Natural killer cell (primary cell): ENCODE measurements at regions not wholly inside any gene's neighbourhood (a gene's known extent, or its start where the extent isn't known, plus 50 kb on each side); places are given as distances from the start of the nearest gene placed in this dataset.
"Not testable (repeated sequence)": the region's sequence is repeated elsewhere in the genome, so short reads cannot be mapped to it uniquely, and the experiment has no call there.

ENCODE experiments used
- ATAC-seq, 3 donors: fragments of 150-1000 bp in 2 of 3; fragments of 200-7000 bp in 1 of 3; cut with Tn5 transposase; 1 replicate in 1 of 3; 2 replicates in 2 of 3; pipeline ENCODE4 v1.10.0; 2021; ENCODE audit warnings: mild to moderate bottlenecking in 2 of 3, moderate library complexity in 2 of 3
- DNase-seq, 2 donors: peaks; one replicate each; pipeline versions ENCODE4 v3.0.0 to v3.0.0-alpha.2; 2013 to 2021; ENCODE audit warnings: mixed read lengths in 1 of 2
- H3K27ac ChIP-seq: one replicate; pipeline ENCODE4 v1.5.1; 2013; ENCODE audit warnings: mild to moderate bottlenecking, low read length
- H3K27me3 ChIP-seq: one replicate; pipeline ENCODE4 v1.6.1; 2013; ENCODE audit warnings: low read length; ENCODE audit not compliant: control insufficient read depth, insufficient read depth
- H3K36me3 ChIP-seq: one replicate; pipeline ENCODE4 v1.6.1; 2013; ENCODE audit warnings: low read length; ENCODE audit not compliant: control insufficient read depth, insufficient read depth
- H3K4me1 ChIP-seq: one replicate; pipeline ENCODE4 v1.6.1; 2013; ENCODE audit warnings: low read length; ENCODE audit not compliant: control insufficient read depth, insufficient read depth
- H3K4me3 ChIP-seq: one replicate; pipeline ENCODE4 v1.5.1; 2013; ENCODE audit warnings: low read length
- H3K9me3 ChIP-seq: one replicate; pipeline ENCODE4 v1.6.1; 2013; ENCODE audit warnings: low read length; ENCODE audit not compliant: control insufficient read depth, insufficient read depth
- H3K27ac Mint-ChIP-seq, 2 donors: one replicate each; pipeline ENCODE4 v1.8.0; 2022; ENCODE audit warnings: mild to moderate bottlenecking in 2 of 2, mixed read lengths in 2 of 2, moderate library complexity in 1 of 2
- H3K27me3 Mint-ChIP-seq, 2 donors: one replicate each; pipeline ENCODE4 v1.8.0; 2022; ENCODE audit warnings: low read depth in 2 of 2, mixed read lengths in 2 of 2
- H3K36me3 Mint-ChIP-seq: one replicate; pipeline ENCODE4 v1.8.0; 2022; ENCODE audit warnings: mixed read lengths
- H3K4me1 Mint-ChIP-seq, 2 donors: one replicate each; pipeline ENCODE4 v1.8.0; 2022; ENCODE audit warnings: mixed read lengths in 2 of 2
- H3K4me3 Mint-ChIP-seq: one replicate; pipeline ENCODE4 v1.8.0; 2022; ENCODE audit warnings: mild to moderate bottlenecking, moderate library complexity, mixed read lengths
- H3K9me3 Mint-ChIP-seq, 2 donors: one replicate each; pipeline ENCODE4 v1.8.0; 2022; ENCODE audit warnings: mixed read lengths in 2 of 2
- WGBS: methylation state at CpG from one replicate; pipeline ENCODE4 v1.1.7; 2013; ENCODE audit warnings: missing lambda C conversion rate; ENCODE audit not compliant: insufficient coverage; 5-methylcytosine and 5-hydroxymethylcytosine counted together
- intact Hi-C: fragments of 100-400 bp; cut with micrococcal nuclease; formaldehyde crosslinking; loops from one replicate; pipeline ENCODE4 v1.14.2; 2022
- TF ChIP-seq, protein P1 (sequence below): fragments of 200-600 bp; IDR thresholded peaks from one replicate; pipeline ENCODE4 v1.8.0; 2022; ENCODE audit warnings: antibody characterized with exemption

GRCh38 chr6:27854421-27854820 lies 57.8 kb downstream of the OR2B2 start:
- TF ChIP-seq, protein P1, sequence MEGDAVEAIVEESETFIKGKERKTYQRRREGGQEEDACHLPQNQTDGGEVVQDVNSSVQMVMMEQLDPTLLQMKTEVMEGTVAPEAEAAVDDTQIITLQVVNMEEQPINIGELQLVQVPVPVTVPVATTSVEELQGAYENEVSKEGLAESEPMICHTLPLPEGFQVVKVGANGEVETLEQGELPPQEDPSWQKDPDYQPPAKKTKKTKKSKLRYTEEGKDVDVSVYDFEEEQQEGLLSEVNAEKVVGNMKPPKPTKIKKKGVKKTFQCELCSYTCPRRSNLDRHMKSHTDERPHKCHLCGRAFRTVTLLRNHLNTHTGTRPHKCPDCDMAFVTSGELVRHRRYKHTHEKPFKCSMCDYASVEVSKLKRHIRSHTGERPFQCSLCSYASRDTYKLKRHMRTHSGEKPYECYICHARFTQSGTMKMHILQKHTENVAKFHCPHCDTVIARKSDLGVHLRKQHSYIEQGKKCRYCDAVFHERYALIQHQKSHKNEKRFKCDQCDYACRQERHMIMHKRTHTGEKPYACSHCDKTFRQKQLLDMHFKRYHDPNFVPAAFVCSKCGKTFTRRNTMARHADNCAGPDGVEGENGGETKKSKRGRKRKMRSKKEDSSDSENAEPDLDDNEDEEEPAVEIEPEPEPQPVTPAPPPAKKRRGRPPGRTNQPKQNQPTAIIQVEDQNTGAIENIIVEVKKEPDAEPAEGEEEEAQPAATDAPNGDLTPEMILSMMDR, result no peak
- DNase-seq (no peak), ATAC-seq (no peak)
- peaks cover 0 to 2% of the 10 kb centered on the region in 2 donors for H3K27me3 Mint-ChIP-seq
- H3K4me1 Mint-ChIP-seq, result no peaks in the 10 kb centered on the region
- H3K36me3 Mint-ChIP-seq, result no peaks in the 10 kb centered on the region
- 69% methylated on average over 1 of the region's 1 CpG for WGBS
- H3K27ac Mint-ChIP-seq, result no peak overlapping the region
- H3K4me1 ChIP-seq, result no peaks in the 10 kb centered on the region
- H3K36me3 ChIP-seq, result no peaks in the 10 kb centered on the region
- no peaks in the 10 kb centered on the region for H3K9me3 ChIP-seq
- no peaks in the 10 kb centered on the region for H3K27me3 ChIP-seq
- H3K4me3 ChIP-seq, result no peak overlapping the region
- no peaks in the 10 kb centered on the region for H3K9me3 Mint-ChIP-seq
- no peak overlapping the region for H3K27ac ChIP-seq
- H3K4me3 Mint-ChIP-seq, result no peak overlapping the region
- intact Hi-C loops, result no loop called here

GRCh38 chr6:27851440-27851839 lies 60.8 kb downstream of the OR2B2 start:
- Mint-ChIP-seq H3K36me3 (no peaks in the 10 kb centered on the region), H3K4me1 (no peaks in the 10 kb centered on the region), H3K9me3 (no peaks in the 10 kb centered on the region), H3K27ac (no peak overlapping the region), H3K4me3 (no peak overlapping the region), H3K27me3 (peaks cover 0 to 2% of the 10 kb centered on the region in 2 donors)
- no peaks in the 10 kb centered on the region for H3K9me3 ChIP-seq
- TF ChIP-seq, protein P1, result no peak
- no peaks in the 10 kb centered on the region for H3K36me3 ChIP-seq
- ATAC-seq, result no peak
- no peaks in the 10 kb centered on the region for H3K27me3 ChIP-seq
- no peak for DNase-seq
- H3K4me3 ChIP-seq, result no peak overlapping the region
- intact Hi-C loops, result no loop called here
- H3K4me1 ChIP-seq, result no peaks in the 10 kb centered on the region
- no peak overlapping the region for H3K27ac ChIP-seq

GRCh38 chr6:27849001-27849400 lies 63.2 kb downstream of the OR2B2 start:
- intact Hi-C loops, ATAC-seq: not testable (repeated sequence)

DNA sequence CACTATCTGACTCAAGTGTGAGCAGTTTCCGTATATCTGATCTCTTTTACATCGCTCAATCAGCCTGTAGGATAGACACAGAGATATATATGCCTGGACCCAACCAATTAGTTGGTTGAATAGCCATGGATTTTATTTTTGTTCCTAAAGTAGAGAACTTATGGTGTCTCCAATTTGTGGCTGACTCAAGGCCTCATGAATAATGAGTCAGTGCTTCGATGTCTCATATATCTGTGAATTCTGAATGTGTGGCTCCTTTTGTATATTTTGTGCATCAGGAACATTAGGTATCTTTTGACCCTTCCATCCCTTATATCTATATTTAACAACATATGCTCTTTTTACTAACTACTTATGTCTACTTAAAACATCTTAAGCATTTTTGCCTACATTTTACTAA lies 64.5 kb downstream of the OR2B2 start:
- Histone ChIP-seq H3K36me3 (no peaks in the 10 kb centered on the region), H3K27ac (no peak overlapping the region), H3K4me3 (no peak overlapping the region), H3K4me1 (no peaks in the 10 kb centered on the region), H3K27me3 (no peaks in the 10 kb centered on the region), H3K9me3 (no peaks in the 10 kb centered on the region)
- Mint-ChIP-seq H3K27ac (no peak overlapping the region), H3K4me1 (no peaks in the 10 kb centered on the region), H3K4me3 (no peak overlapping the region), H3K9me3 (no peaks in the 10 kb centered on the region), H3K36me3 (no peaks in the 10 kb centered on the region), H3K27me3 (peaks cover 0 to 2% of the 10 kb centered on the region in 2 donors)
- TF ChIP-seq, protein P1, result no peak
- 97% methylated on average over 3 of the region's 3 CpGs for WGBS
- DNase-seq (no peak), ATAC-seq (no peak)
- intact Hi-C loops, result no loop called here

More at GRCh38 chr6:27849001-27849400, 63.2 kb downstream of the OR2B2 start:
- not testable (repeated sequence) for H3K4me1 ChIP-seq, H3K27ac Mint-ChIP-seq, H3K27me3 ChIP-seq, H3K4me1 Mint-ChIP-seq, H3K27ac ChIP-seq, H3K36me3 ChIP-seq, H3K27me3 Mint-ChIP-seq, H3K4me3 ChIP-seq, H3K36me3 Mint-ChIP-seq, DNase-seq, H3K9me3 ChIP-seq, H3K9me3 Mint-ChIP-seq, H3K4me3 Mint-ChIP-seq
- 96% methylated on average over 8 of the region's 9 CpGs for WGBS
